Central memory CD4-positive, alpha-beta T cell (primary cell): ENCODE measurements at regions not wholly inside any gene's neighbourhood (a gene's known extent, or its start where the extent isn't known, plus 50 kb on each side); places are given as distances from the start of the nearest gene placed in this dataset.
"Not testable (repeated sequence)": the region's sequence is repeated elsewhere in the genome, so short reads cannot be mapped to it uniquely, and the experiment has no call there.

Source experiments
- DNase-seq: peaks from one replicate; pipeline ENCODE4 v3.0.0; 2022

DNA sequence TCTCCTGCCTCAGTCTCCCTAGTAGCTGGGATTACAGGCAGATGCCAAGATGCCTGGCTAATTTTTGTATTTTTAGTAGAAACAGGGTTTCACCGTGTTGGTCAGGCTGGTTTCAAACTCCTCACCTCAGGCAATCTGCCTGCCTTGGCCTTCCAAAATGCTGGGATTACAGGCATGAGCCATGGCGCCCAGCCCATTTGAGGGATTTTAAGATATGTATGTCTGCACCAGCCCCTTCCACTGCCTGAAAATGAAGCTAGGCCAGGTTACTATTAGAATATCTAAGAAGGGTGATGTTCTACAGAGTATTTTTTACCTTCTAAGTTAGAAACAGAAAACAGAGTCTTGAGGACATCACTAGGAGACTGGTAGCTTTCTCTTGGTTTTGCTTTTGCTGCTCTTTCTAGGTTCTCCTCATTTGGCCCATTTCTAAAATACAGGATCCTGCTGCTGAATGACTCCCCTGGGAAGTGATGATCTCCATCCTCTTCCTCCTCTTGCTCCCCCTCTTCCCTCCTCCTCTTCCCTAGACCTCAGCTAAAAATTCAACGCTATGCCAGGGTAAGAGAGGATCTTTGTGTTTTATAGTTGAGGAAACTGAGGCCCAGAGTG, 118.5 kb downstream of the MYCN start:
- no peak for DNase-seq

DNA sequence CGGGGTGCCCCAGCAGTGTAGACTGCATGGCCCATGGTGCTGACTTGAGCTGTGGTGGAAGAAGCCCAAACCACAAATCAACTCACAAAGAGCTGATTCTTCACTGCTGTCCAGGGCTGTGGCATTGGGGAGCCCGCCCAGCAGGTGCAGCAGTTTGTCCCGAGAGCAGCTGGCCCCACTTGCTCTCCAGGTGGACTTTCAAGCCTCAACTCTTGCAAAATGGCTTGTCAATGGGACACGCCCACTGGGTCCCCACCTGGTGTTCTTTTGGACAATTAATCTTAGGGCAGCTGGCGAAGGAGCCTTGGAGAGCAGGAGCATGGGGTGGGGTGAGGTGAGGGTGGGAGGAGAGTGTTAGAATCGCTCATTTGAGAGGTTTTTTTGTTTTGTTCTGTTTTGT, 117.9 kb downstream of the MYCN start:
- DNase-seq: no peak

DNA sequence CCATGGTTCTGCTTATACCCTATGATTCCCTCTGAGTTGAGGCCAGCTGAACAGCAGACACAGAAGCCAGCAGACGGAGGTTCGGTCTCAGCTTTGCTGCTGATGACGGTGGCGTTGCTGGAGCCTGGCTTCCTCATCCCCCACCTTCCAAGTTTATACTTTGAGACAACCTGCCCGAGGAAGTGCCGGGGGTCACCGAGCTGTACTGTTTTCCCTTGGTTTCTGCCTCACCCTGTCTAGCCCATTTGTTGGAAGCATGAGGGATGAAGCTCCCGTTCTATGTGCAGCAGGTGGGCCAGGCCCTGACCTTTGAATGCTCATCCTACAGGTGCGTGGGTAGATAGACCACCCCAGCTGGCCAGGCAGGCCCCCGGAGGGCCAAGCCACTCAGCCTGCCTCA, 117.3 kb downstream of the MYCN start:
- DNase-seq: no peak

DNA sequence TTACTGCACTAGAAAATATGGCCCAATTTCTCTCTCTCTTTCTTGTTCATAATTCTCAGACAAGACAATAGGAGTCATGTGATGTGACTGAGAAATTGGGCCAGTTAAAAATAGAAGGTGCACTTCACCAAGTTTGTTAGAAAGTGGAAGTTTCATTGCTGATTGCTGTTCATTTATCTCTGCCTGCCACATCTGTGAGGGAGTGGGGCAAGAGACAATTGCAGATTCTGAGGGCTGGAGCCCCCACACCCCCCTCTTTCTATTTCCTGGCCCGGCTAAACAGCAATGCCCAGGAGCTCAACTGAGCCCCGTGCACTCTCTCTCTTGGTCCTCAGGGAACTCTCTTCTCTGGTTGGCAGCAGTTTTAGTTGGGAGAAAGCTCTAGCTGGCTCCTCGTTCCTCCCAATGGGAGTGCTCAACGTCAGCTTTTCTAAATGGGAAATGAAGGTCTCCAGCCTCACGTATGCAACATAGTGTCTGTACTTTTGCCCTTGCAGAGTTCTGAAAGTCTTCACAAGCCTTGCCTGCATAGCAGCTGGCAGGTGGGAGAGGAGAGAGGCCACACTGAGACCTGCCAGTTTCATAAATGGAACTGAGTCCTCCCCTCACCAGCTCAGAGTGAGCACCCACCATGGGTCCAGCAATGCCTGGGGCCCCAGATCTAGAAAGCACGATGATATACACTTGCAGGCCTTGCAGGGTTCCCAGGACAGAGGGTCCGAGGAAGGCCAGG, 115.7 kb downstream of the MYCN start:
- no peak for DNase-seq

DNA sequence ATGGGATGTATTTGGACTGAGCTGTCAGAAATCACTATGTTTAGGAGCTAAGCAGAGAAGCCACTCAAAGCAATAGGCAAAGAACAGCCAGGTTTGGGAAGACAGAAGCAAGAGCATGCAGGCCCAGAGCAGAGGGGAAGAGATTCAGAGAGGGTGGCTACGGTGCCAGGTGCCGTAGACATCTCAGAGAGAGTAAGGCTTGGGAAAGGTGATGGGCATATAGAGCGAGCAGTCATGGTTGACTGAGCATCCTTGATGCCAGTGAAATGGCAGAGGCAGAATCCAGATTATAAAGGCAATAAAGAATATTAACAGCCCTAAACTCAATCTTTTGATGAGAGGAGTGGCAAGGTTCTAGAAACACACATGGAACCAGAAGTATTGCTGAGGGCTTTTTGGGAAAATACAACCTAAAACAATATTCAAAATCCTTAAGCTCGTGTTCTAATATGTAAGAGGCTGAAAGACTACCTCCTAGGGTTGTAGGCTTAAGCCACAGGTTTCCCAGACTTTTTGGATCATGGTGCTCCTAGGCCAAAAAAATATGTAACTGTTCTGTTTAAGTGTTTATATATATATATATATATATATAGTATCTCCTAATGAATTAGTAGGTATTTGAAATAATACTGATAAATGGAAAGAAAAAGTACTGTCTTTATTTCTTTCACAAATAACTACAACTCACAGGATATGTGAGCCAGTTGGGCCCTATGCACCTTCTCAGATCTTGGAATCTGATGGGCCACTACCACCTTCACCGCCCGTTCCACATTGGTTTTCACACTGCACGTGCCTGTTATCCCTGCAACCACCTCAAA, 113.3 kb downstream of the MYCN start:
- no peak for DNase-seq

DNA sequence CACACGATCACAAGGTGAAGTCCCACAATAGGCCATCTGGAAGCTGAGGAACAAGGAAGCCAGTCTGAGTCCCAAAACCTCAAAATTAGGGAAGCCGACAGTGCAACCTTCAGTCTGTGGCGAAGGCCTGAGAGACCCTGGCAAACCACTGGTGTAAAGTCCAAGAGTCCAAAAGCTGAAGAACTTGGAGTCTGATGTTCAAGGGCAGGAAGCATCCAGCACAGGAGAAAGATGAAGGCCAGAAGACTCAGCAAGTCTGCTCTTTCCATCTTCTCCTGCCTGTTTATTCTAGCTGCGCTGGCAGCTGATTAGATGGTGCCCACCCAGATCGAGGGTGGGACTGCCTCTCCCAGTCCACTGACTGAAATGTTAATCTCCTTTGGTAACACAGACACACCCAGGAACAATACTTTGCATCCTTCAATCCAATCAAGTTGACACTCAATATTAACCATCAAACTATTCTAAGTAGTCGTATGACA, 112.3 kb downstream of the MYCN start:
- not testable (repeated sequence) for DNase-seq

DNA sequence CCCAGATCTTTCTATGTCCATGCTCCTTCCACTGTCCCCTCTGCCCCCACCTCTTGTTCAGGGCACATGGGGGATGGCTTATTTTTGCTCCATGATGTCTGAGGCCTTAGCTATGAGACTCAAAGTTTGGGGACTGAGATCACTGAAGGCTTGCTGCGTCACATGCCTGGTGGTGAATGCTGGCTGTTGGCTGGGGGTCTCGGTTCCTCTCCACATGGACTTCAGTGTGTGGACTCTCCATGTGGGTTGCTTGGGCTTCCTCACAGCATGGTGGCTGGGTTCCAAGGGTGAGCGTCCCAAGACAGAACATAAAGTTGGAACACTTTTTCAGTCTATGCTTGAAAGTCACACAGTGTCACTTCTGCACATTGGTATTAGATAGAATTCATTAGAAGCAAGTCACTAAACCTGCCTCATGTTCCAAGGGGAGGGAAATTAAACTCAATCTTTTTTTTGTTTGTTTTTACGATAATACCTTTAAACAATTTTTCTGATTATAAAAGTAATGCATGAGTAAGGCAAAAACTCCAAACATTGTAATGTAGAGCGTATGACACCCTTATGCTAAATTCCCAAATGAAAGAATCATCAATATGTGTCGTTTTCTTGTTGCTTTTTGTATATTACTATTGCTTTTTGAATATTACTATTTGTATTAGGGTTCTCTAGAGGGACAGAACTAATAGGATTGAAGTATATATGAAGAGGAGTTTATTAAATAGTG, 111.7 kb downstream of the MYCN start:
- no peak for DNase-seq

DNA sequence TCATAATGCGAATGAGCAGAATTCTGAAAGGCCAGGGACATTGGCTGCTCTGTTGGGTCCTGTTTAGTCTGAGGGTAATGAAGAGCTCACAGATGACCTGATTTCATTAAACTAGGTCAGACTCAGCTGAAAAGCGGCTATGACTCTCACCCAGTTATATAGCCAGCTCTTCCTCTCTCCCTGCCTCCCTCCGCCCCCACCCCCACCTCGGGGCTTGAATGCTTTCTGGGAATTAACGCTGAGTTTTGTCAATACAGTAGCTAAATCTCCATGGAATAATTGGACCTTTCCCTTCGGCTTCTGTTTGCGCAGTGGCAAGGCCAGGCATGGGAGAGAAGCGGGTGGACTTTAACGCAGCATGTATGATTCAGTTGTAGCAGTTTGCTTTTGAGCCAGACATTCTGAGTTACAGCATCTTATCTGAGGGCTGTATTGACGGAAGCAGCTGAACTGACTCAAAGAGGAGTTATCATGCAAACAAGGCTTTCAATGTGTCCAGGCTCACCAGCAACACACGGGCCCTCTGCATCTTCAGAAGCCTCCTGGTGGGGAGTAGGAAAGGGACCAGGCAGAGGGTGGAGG, 110.6 kb downstream of the MYCN start:
- DNase-seq: no peak

DNA sequence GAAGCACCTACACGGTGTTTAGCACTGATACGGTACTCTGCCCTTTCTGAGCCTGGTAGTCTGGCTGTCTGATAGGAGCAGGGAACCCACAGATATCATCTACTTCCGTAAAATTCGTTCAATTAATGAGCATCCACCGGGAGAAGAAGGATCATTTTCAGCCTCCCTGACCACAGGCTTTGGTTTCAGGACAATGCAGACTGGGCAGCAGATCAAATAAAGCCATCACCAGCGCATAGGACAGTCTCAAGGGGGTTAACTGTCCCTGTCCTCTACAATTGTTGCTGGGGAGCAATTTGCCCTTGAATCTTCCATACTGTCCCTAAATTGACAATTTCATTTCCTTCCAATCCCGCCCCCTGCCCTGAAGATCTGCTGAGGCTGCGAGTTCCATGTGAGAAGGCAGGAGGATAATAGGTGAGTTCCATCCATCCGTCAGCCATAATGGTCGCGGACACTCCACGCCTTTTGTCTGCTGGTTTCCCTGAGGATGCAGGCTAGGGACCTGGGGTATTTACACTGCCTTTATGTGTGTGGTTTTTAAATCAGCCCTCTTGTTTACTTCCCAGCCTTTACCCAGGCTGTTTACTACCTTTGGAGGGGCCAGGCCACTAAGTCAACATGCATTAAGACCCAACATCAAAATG, 110.0 kb downstream of the MYCN start:
- no peak for DNase-seq

DNA sequence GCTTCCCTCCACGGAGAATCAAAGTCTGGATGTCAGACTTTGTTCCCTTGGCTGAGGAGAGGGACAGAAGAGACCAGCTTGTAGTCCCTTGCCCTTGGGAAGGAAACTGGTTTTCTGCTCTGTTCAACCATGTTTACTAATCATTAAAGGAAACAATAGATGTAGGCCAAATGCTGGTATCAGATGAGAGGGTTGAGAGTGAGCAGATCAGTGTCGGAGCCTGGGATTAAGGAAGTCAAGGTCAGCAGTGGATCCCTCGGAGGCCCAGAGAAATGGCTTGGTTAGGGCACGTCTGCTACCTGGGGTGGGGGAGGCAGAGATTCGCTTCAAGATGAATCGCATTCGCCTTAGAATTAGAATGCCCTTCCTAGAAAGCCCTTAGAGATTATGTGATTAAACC, 109.1 kb downstream of the MYCN start:
- no peak for DNase-seq

DNA sequence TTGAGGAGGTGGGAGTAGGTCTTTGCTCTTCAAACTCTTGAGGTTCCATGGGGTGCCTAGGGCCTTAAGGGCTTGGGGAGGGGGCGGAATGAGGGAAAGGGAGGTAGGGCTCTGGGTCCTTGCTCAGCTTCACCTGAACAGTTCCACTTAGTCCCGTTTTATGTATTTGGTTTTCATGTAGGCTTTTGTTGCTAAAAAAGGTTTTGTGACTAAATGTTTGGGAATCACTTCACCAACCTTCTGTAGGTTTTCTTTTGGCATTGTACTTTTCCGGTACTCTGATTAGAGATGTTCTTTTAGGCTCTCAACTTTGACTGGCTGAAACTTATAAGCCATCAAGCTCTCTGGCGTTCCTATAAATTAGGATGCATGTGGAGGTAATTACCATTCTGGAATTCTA, 108.1 kb downstream of the MYCN start:
- DNase-seq: no peak

DNA sequence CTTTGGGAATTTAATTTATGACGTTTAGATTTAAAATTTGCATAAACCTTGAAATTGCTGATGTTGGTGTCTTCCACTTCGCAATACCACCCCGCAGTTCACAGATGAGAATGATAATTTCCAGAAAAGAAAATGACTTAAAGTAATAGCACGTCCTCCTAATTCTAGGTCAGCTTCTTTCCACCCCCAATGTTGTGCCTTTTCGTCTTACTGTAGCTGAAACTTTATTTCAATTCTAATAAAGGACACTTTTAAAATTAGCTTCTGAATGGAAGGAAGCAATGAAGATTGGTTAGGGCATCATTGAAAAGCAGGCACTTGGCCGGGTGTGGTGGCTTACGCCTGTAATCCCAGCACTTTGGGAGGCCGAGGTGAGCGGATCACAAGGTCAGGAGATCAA, 107.4 kb downstream of the MYCN start:
- no peak for DNase-seq

DNA sequence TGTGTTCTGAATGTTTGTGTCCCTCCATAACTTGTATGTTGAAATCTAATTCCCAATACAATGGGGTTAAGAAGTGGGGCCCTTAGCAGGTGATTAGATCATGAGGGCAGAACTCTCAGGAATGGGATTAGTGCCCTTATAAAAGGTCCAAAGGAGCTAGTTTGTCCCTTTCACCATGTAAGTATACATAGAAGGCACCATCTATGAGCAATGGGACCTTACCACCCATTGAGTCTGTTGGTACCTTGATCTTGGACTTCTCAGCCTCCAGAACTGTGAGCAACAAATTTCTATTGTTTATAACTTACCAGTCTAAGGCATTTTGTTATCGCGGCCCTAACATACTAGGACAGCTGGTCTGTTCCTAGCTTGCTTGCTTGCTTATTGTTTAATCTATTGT, 106.3 kb downstream of the MYCN start:
- DNase-seq: no peak

DNA sequence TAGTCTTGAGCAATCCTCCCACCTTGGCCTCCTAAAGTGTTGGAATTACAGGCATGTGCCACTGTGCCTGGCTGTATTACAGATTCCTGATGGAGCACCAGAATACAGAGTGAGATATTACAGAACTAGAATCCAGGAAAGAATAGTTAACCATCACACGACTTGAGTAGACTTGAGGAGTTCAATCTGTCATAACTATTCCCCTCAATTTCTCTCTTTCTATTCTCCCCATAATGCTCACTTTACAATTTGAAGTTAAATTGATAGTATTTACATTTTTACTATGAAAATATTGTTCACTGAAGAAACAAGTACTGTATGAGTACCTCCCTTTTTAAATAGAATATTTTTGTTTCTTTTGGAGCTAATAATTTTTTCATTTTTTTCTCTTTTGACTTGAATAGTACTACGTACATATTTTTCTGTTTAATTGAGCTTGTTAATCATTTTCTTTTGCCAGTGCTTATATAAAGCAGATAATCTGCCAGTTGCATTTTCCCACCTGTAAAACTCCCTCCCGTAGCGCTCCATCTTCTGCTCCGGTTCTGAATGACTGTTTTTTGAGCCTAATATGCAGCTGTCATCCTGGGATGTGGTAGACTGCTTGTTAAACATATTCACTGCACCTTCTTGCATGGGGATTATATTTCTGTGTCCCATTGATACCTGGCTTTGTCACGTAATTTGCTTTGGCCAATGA, 105.5 kb downstream of the MYCN start:
- DNase-seq: no peak

DNA sequence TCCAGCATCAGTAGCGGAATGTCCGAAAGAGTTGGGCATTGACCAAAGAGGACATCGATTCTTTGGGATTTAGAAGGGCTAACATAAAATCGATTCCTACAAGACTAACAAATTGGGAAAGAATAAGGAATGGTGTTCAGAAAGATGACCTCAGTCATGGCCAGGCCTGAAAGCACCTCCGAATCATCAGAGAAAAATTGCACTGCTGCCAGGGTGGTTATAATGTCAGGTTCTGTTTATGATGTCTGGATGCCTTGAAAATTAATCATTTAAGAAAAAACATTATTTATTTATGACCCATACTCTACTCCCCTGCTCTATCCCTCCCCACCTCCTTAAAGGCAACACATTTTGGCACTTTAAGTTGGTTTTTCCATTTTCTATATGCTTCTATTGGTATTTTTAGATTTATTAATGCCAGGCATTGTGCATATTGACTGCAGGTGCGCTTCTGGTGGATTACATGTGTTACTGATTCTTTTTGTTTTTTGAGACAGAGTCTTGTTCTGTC, 104.7 kb downstream of the MYCN start:
- DNase-seq: no peak

DNA sequence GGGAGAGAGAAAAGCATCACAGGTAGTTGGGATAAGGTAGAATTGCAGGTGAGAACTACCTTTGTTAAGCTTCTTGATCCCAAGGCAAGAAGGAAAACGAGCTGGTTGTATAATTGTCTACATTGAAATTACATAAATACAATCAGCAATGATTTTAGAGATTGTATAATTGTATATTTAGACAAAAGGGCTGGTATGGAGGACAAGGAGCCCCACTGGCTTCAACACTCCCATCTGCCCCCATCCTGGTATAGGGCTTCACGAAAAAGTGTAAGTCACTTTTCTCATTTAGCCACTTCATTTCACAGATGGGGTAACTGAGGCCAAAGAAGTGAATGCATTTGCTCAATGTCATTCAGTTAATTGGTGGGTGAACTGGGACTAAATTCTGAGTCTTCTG, 103.3 kb downstream of the MYCN start:
- DNase-seq: no peak

DNA sequence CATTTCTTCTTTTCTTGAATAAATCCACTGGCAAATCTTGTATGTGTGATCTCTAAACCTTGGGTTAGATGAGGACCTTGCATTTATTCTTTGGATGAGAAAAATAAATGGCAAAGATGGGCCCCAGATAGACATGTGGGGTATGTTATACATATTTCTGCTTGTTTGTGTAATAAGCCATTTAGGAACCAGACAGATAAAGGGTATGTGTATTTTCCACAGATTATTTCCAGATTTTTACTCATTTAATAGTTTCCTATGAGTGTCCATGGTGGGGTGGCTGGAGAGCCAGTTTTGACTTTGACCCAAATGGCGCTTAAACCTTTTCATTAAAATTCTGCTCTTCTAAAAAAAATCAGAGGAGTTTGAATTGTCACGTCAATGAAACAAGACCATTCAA, 102.8 kb downstream of the MYCN start:
- no peak for DNase-seq

DNA sequence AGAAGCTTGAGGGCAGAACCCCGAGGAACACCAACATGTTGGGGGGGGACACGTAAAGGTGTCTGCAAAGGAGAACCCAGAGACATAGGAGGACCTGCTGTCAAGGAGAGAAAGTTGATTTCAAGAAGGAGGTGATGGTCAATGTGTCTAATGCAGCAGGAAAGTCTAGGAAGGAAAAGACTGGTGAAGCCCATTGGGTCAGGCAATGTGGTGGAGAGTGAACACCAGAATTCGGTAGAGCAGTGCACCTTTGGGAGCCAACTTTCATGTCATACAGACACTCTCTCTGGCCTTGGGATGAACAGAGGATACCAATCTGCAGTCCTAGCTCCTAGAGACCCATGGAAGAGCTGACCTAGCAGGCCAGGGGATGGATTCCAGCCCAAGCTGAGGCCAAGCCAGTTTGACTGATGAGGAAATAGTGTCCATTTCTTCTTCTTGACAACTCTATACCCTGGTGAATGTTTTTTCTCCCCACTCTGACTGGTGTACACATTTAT, 101.9 kb downstream of the MYCN start:
- DNase-seq: no peak

DNA sequence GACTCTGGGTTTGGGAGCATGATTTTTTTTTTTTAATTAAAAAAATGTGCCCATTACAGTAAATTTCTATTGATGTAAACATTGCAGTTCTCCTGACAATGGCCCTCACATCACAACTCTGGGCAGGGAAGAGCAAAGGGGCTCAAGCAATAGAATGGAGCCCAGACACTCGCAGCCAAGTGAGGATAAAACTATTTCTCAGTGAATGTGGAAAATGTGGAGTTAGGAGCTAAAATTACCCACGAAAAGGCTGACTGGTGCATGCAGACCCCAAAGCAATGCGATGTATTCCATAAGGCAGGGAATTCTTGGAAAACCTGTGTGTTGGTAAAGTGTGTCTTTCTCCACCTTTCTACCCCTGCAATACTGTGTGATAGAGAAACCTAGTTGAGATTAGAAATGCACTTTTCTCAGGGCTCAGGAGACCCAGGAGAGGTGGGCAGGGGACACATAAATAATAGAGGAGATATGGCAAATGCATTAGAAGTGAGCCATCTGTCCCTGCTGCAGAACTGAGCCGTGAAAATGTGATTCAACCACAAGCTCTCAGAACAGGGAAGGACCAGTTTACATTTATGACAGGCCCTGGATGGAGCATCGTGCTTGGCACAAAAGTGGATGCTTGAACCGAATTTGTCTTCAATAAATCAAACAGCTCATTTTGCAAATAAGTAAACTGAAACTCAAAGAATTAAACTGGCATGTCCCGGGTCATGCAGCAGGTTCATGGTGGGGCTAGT, 100.1 kb downstream of the MYCN start:
- DNase-seq: no peak

DNA sequence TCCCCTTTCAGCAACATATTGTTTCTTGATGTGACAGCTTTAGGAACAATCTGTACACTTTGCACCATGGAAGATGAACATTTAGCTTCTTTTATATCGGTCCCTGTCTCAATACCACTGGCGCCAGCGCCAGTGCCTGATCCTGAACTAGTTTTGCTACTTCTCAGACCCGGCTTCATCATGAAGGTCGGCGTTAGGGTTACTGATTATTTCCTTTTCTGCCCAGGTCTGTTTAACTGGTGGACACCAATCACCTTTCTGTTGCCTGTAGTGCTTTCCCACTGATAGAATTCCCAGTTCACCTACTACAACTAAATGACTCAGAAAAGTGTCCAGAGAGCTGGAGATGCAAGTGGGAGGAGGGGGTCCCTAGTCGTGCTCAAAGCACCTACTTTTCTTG, 99.5 kb downstream of the MYCN start:
- DNase-seq: no peak
